Endothelial cell of umbilical vein (primary cell): ENCODE measurements at regions not wholly inside any gene's neighbourhood (a gene's known extent, or its start where the extent isn't known, plus 50 kb on each side); places are given as distances from the start of the nearest gene placed in this dataset.

Experiments used
- BruUV-seq: library from RNA; stranded (reverse); fragments of 400-500 nt; replicated peaks from 2 replicates; lab custom pipeline; 2021; lab: Mats Ljungman, UMichigan
- CTCF ChIA-PET: fragments of 300-600, 350-600 bp; sonication (Branson Sonifier 250); formaldehyde crosslinking; loops from one replicate; lab custom pipeline; 2021; ENCODE audit warnings: antibody characterized with exemption, inconsistent platforms; lab: Charles Lee
- POLR2A ChIA-PET: fragments of 300-600, 350-600 bp; sonication (Branson Sonifier 250); formaldehyde crosslinking; loops from one replicate; lab custom pipeline; 2021; ENCODE audit warnings: antibody characterized with exemption, inconsistent platforms; lab: Charles Lee
- DNase-seq: peaks from one replicate; pipeline ENCODE4 v3.0.0-alpha.2; 2011; ENCODE audit warnings: low read depth, low spot score
- FAIRE-seq: peaks from 2 replicates; lab custom pipeline; 2011; peaks lifted over from hg19 to GRCh38; lab: Jason Lieb, UNC
- H2AFZ ChIP-seq: 2 replicates; pipeline ENCODE4 v1.6.0; 2012; ENCODE audit warnings: low read depth, low read length, control low read depth, inconsistent platforms
- H3K27ac ChIP-seq: 2 replicates; pipeline ENCODE4 v1.5.1; 2011; ENCODE audit warnings: low read depth, mild to moderate bottlenecking, control low read depth, low read length, moderate library complexity; ENCODE audit not compliant: insufficient read depth
- H3K27me3 ChIP-seq, 2 experiments: 2 replicates each; pipeline versions ENCODE4 v1.6.0 to v1.6.1; 2011; ENCODE audit warnings: low read length in 2 of 2, mixed read lengths in 1 of 2; ENCODE audit not compliant: control insufficient read depth in 2 of 2, insufficient read depth in 2 of 2
- H3K36me3 ChIP-seq, 2 experiments: 2 replicates in 1 of 2; 3 replicates in 1 of 2; pipeline ENCODE4 v1.5.1; 2011; ENCODE audit warnings: low read length in 2 of 2, mild to moderate bottlenecking in 1 of 2, moderate library complexity in 1 of 2; ENCODE audit not compliant: control insufficient read depth in 2 of 2, insufficient read depth in 2 of 2; ENCODE audit errors: extremely low read depth in 1 of 2
- H3K4me1 ChIP-seq: 3 replicates; pipeline ENCODE4 v1.5.1; 2011; ENCODE audit warnings: mild to moderate bottlenecking, low read length; ENCODE audit not compliant: control insufficient read depth, insufficient read depth; ENCODE audit errors: extremely low read depth
- H3K4me2 ChIP-seq: 2 replicates; pipeline ENCODE4 v1.6.1; 2011; ENCODE audit warnings: low read length, control low read depth, mixed read lengths; ENCODE audit not compliant: insufficient read depth
- H3K4me3 ChIP-seq, 3 experiments: fragments of 200-600 bp in 1 of 3; sonication (generic), shearing (Covaris generic) in 1 of 3; replicated peaks in 1 of 3; 2 replicates each; pipeline ENCODE4 v1.5.1; 2011 to 2016; ENCODE audit warnings: control low read depth in 3 of 3, low read length in 3 of 3, mild to moderate bottlenecking in 2 of 3, inconsistent platforms in 1 of 3, low read depth in 1 of 3, moderate library complexity in 1 of 3; ENCODE audit not compliant: insufficient read depth in 1 of 3
- H3K79me2 ChIP-seq: 2 replicates; pipeline ENCODE4 v1.6.0; 2012; ENCODE audit warnings: low read length, inconsistent platforms; ENCODE audit not compliant: control insufficient read depth, insufficient read depth
- H3K9ac ChIP-seq: replicated peaks from 2 replicates; pipeline ENCODE3; 2011; ENCODE audit warnings: low read length, control low read depth; ENCODE audit not compliant: insufficient read depth; ENCODE audit errors: extremely low read depth
- H3K9me1 ChIP-seq: replicated peaks from 3 replicates; pipeline ENCODE4 v1.6.0; 2011; ENCODE audit warnings: mild to moderate bottlenecking, low read length; ENCODE audit not compliant: control insufficient read depth, insufficient read depth; ENCODE audit errors: extremely low read depth
- H3K9me3 ChIP-seq: replicated peaks from 2 replicates; pipeline ENCODE4 v1.5.1; 2012; ENCODE audit warnings: low read length, inconsistent platforms; ENCODE audit not compliant: control insufficient read depth, insufficient read depth
- H4K20me1 ChIP-seq: replicated peaks from 2 replicates; pipeline ENCODE3; 2011; ENCODE audit warnings: mild to moderate bottlenecking, low read length; ENCODE audit not compliant: control insufficient read depth, insufficient read depth; ENCODE audit errors: extremely low read depth
- CTCF ChIP-seq, 2 donors: IDR thresholded peaks; 1 replicate in 1 of 2; 2 replicates in 1 of 2; pipeline ENCODE4 v1.5.1; 2011; ENCODE audit warnings: low read length in 2 of 2, mild to moderate bottlenecking in 2 of 2, moderate library complexity in 2 of 2, control low read depth in 1 of 2, inconsistent platforms in 1 of 2, low read depth in 1 of 2; ENCODE audit not compliant: insufficient read depth in 1 of 2; ENCODE audit errors: extremely low read depth in 1 of 2
- EZH2 ChIP-seq: IDR thresholded peaks from 2 replicates; pipeline ENCODE4 v1.6.1; 2012; ENCODE audit warnings: borderline replicate concordance, low read depth, mild to moderate bottlenecking, moderate library complexity, low read length, inconsistent platforms; ENCODE audit not compliant: severe bottlenecking
- FOS ChIP-seq: IDR thresholded peaks from 2 replicates; pipeline ENCODE4 v1.6.1; 2011; ENCODE audit warnings: mild to moderate bottlenecking, low read length, moderate library complexity, borderline replicate concordance; ENCODE audit not compliant: insufficient read depth
- GATA2 ChIP-seq: IDR thresholded peaks from 2 replicates; pipeline ENCODE4 v1.7.0; 2011; ENCODE audit warnings: low read depth, mild to moderate bottlenecking, moderate library complexity, mixed read lengths, low read length; ENCODE audit not compliant: insufficient read length, insufficient read depth
- JUN ChIP-seq: IDR thresholded peaks from 2 replicates; pipeline ENCODE4 v1.6.1; 2011; ENCODE audit warnings: borderline replicate concordance, low read depth; ENCODE audit not compliant: insufficient read length, insufficient read depth
- MAX ChIP-seq: IDR thresholded peaks from 2 replicates; pipeline ENCODE4 v1.6.1; 2011; ENCODE audit not compliant: insufficient read depth, insufficient read length
- MYC ChIP-seq: IDR thresholded peaks from one replicate; pipeline ENCODE4 v1.6.1; 2011; ENCODE audit warnings: mild to moderate bottlenecking, low read depth, low read length
- POLR2A ChIP-seq: IDR thresholded peaks from 2 replicates; pipeline ENCODE4 v1.6.1; 2012; ENCODE audit warnings: low read depth, mild to moderate bottlenecking, control low read depth, low read length
- POLR2AphosphoS5 ChIP-seq: IDR thresholded peaks from 2 replicates; pipeline ENCODE4 v1.6.1; 2012; ENCODE audit warnings: low read depth, mild to moderate bottlenecking, control low read depth, low read length, moderate library complexity; ENCODE audit not compliant: insufficient read depth
- dilution Hi-C: fragments of 300-500 bp; cut with MboI; formaldehyde crosslinking; loops from one replicate; pipeline ENCODE4 v1.15.0; 2019; ENCODE audit warnings: low sequenced_read_pairs; ENCODE audit not compliant: extremely low pct_ligation_motif_present
- intact Hi-C: fragments of 100-400 bp; cut with micrococcal nuclease; formaldehyde crosslinking; loops from one replicate; pipeline ENCODE4 v1.10.0; 2022

GRCh38 chr1:78359666-78360065 is 131.1 kb upstream of the PTGFR start:
- FAIRE-seq: no peak
- TF ChIP-seq MAX (no peak), JUN (no peak), POLR2AphosphoS5 (no peak), EZH2 (no peak), MYC (no peak)

GRCh38 chr1:78360584-78360983 is 130.2 kb upstream of the PTGFR start:
- TF ChIP-seq CTCF (IDR thresholded peaks at IDR 0.05; ENCODE audit: extremely low read depth in 1 of 2, insufficient read depth in 1 of 2, low read depth in 1 of 2, low read length in 2 of 2) (no peak), POLR2AphosphoS5 (no peak), JUN (no peak), MAX (no peak), MYC (no peak), FOS (no peak), EZH2 (no peak), GATA2 (no peak), POLR2A (no peak)
- H3K79me2 ChIP-seq: no peaks in the 10 kb centered on the region
- no peak overlapping the region for H3K27ac ChIP-seq
- no peak for FAIRE-seq
- H3K4me2 ChIP-seq: no peak overlapping the region
- no peak for DNase-seq
- H3K4me3 ChIP-seq: no peak overlapping the region
- no peak overlapping the region for H3K9ac ChIP-seq
- H3K27me3 ChIP-seq: peaks cover 6 to 16% of the 10 kb centered on the region in 2 experiments
- H3K9me3 ChIP-seq: no peaks in the 10 kb centered on the region
- H3K9me1 ChIP-seq: no peaks in the 10 kb centered on the region
- H3K36me3 ChIP-seq: no peaks in the 10 kb centered on the region
- H3K4me1 ChIP-seq: no peaks in the 10 kb centered on the region
- BruUV-seq: no TSS peak
- dilution Hi-C loops: no loop called here
- no peak overlapping the region for H2AFZ ChIP-seq
- H4K20me1 ChIP-seq: no peaks in the 10 kb centered on the region
- CTCF ChIA-PET: interaction anchor here (1.3 kb wide), 1 partner anchor 10 kb away, joined by 4 read pairs; no protein-coding TSS in a partner anchor
- intact Hi-C loops: no loop called here
- POLR2A ChIA-PET: no interaction called here

More at GRCh38 chr1:78359666-78360065, 131.1 kb upstream of the PTGFR start:
- no peaks in the 10 kb centered on the region for H3K36me3 ChIP-seq
- intact Hi-C loops: no loop called here
- H3K27ac ChIP-seq: no peak overlapping the region
- CTCF ChIA-PET: interaction anchor here (1.3 kb wide), 1 partner anchor 11 kb away, joined by 4 read pairs; no protein-coding TSS in a partner anchor
- H2AFZ ChIP-seq: no peak overlapping the region
- no peaks in the 10 kb centered on the region for H3K79me2 ChIP-seq
- H3K27me3 ChIP-seq: peaks cover 4 to 21% of the 10 kb centered on the region in 2 experiments
- H3K9ac ChIP-seq: no peak overlapping the region
- no peaks in the 10 kb centered on the region for H3K9me1 ChIP-seq
- dilution Hi-C loops: no loop called here
- POLR2A ChIA-PET: no interaction called here
- H3K4me1 ChIP-seq: no peaks in the 10 kb centered on the region
- H3K9me3 ChIP-seq: no peaks in the 10 kb centered on the region
- no TSS peak for BruUV-seq
- no peak for DNase-seq
- no peaks in the 10 kb centered on the region for H4K20me1 ChIP-seq
- no peak overlapping the region for H3K4me3 ChIP-seq
- H3K4me2 ChIP-seq: no peak overlapping the region
